ENCODE measurements at regions not wholly inside any gene's neighbourhood (a gene's known extent, or its start where the extent isn't known, plus 50 kb on each side); places are given as distances from the start of the nearest gene placed in this dataset.

DNA sequence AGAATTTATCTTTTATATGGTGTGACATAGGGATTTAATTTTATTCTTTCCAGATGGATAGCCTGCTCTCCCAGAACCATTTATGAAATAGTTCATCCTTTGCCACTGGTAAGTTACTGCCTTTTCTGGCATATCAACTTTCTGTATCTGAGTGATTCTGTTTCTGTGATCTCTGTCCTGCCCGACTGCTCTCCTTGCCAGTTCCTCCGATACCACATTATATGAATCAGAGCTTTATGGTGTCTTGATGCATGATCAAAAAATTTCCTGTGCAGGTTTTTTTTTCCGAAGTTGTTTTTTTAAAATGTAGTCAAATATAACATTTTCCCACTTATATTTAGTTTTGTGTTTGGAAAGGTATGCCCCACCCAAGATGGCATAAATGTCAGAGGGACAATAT lies 242.5 kb downstream of the CYP26B1 start:
- peaks cover 3% of the 10 kb centered on the region for H3K27me3 ChIP-seq (ENCODE audit: insufficient read depth, low read length)
- no peak for DNase-seq
- WGBS (ENCODE audit: extremely low coverage, insufficient coverage, insufficient read length) = no CpG with 5 or more reads among the region's 3 CpGs
- H3K4me3 ChIP-seq (ENCODE audit: low read depth, low read length) = no peak overlapping the region
- no peak overlapping the region for H2BK5ac ChIP-seq (ENCODE audit: low read depth, low read length, poor library complexity)
- no peak overlapping the region for H3K4ac ChIP-seq (ENCODE audit: low read depth, low read length)
- no peaks in the 10 kb centered on the region for H3K4me1 ChIP-seq (ENCODE audit: control insufficient read depth in 1 of 2, insufficient read depth in 2 of 2, low read length in 2 of 2)
- no peaks in the 10 kb centered on the region for H3K79me1 ChIP-seq (ENCODE audit: low read length)
- H3K23ac ChIP-seq (ENCODE audit: low read length) = no peak overlapping the region
- H3K14ac ChIP-seq (ENCODE audit: low read length) = no peak overlapping the region
- H2BK12ac ChIP-seq (ENCODE audit: low read length) = no peak overlapping the region
- no peak overlapping the region for H4K8ac ChIP-seq (ENCODE audit: low read depth, low read length)
- H3K9ac ChIP-seq (ENCODE audit: low read length) = no peak overlapping the region
- H3K4me2 ChIP-seq (ENCODE audit: low read length) = no peak overlapping the region
- no peaks in the 10 kb centered on the region for H3K36me3 ChIP-seq (ENCODE audit: control insufficient read depth in 1 of 2, insufficient read depth in 2 of 2, low read length in 2 of 2)
- no peak overlapping the region for H2AFZ ChIP-seq (ENCODE audit: insufficient read depth, low read length, poor library complexity)
- no peaks in the 10 kb centered on the region for H3K79me2 ChIP-seq (ENCODE audit: control insufficient read depth, insufficient read depth, low read length, poor library complexity)
- no peaks in the 10 kb centered on the region for H3K9me3 ChIP-seq (ENCODE audit: insufficient read depth, low read depth, low read length)
- H3K18ac ChIP-seq (ENCODE audit: low read length) = no peak overlapping the region
- H2AK5ac ChIP-seq (ENCODE audit: low read length) = no peak overlapping the region
- H2BK120ac ChIP-seq (ENCODE audit: insufficient read depth, low read length, poor library complexity) = no peak overlapping the region
- no peak overlapping the region for H4K12ac ChIP-seq (ENCODE audit: low read depth, low read length)
- no peak overlapping the region for H4K91ac ChIP-seq (ENCODE audit: low read depth, low read length)
- no peak overlapping the region for H3K27ac ChIP-seq (ENCODE audit: low read depth, low read length)

- H3K27ac ChIP-seq (ENCODE audit: low read depth, low read length) = no peak overlapping the region
- H4K8ac ChIP-seq (ENCODE audit: low read depth, low read length) = no peak overlapping the region
- no peak overlapping the region for H4K91ac ChIP-seq (ENCODE audit: low read depth, low read length)
- no peaks in the 10 kb centered on the region for H3K4me1 ChIP-seq (ENCODE audit: control insufficient read depth in 1 of 2, insufficient read depth in 2 of 2, low read length in 2 of 2)
- no peak overlapping the region for H3K4me3 ChIP-seq (ENCODE audit: low read depth, low read length)
- H3K4ac ChIP-seq (ENCODE audit: low read depth, low read length) = no peak overlapping the region
- no peak overlapping the region for H3K9ac ChIP-seq (ENCODE audit: low read length)
- no peak overlapping the region for H3K18ac ChIP-seq (ENCODE audit: low read length)
- H4K12ac ChIP-seq (ENCODE audit: low read depth, low read length) = no peak overlapping the region
- no CpG with 5 or more reads among the region's 1 CpG for WGBS (ENCODE audit: extremely low coverage, insufficient coverage, insufficient read length)
- H3K79me2 ChIP-seq (ENCODE audit: control insufficient read depth, insufficient read depth, low read length, poor library complexity) = no peaks in the 10 kb centered on the region
- H3K36me3 ChIP-seq (ENCODE audit: control insufficient read depth in 1 of 2, insufficient read depth in 2 of 2, low read length in 2 of 2) = no peaks in the 10 kb centered on the region
- no peak overlapping the region for H3K14ac ChIP-seq (ENCODE audit: low read length)
- no peaks in the 10 kb centered on the region for H3K79me1 ChIP-seq (ENCODE audit: low read length)
- DNase-seq = no peak
- H3K9me3 ChIP-seq (ENCODE audit: insufficient read depth, low read depth, low read length) = no peaks in the 10 kb centered on the region
- H2BK120ac ChIP-seq (ENCODE audit: insufficient read depth, low read length, poor library complexity) = no peak overlapping the region
- H2BK5ac ChIP-seq (ENCODE audit: low read depth, low read length, poor library complexity) = no peak overlapping the region
- no peak overlapping the region for H3K4me2 ChIP-seq (ENCODE audit: low read length)
- peaks cover 3% of the 10 kb centered on the region for H3K27me3 ChIP-seq (ENCODE audit: insufficient read depth, low read length)
- H3K23ac ChIP-seq (ENCODE audit: low read length) = no peak overlapping the region
- no peak overlapping the region for H2AK5ac ChIP-seq (ENCODE audit: low read length)
- no peak overlapping the region for H2AFZ ChIP-seq (ENCODE audit: insufficient read depth, low read length, poor library complexity)
- no peak overlapping the region for H2BK12ac ChIP-seq (ENCODE audit: low read length)
Observed at GRCh38 chr2:71903841-71904240, 243.8 kb downstream of the CYP26B1 start.

DNA sequence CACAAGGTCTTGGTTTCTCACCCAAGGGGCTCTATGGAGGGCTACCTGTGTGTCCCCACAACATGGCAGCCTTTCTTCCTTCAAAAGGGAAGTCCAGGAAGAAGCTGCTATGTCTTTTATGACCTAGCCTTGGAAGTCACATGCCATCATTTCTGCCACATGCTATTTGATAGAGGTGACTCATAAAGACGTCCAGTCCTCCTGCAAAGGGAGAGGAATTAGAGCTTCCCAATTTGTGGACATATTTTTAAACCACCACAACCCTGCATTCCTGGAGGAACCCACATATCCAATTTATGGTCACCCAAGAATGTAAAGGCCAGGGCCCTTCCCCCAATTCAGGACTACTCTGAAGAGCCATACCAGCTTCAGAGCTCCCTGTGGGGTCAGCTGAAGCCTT lies 246.2 kb downstream of the CYP26B1 start:
- no peak overlapping the region for H2AK5ac ChIP-seq (ENCODE audit: low read length)
- H4K91ac ChIP-seq (ENCODE audit: low read depth, low read length) = no peak overlapping the region
- no peak overlapping the region for H3K18ac ChIP-seq (ENCODE audit: low read length)
- H3K79me2 ChIP-seq (ENCODE audit: control insufficient read depth, insufficient read depth, low read length, poor library complexity) = no peaks in the 10 kb centered on the region
- no CpG with 5 or more reads among the region's 1 CpG for WGBS (ENCODE audit: extremely low coverage, insufficient coverage, insufficient read length)
- no peak overlapping the region for H2AFZ ChIP-seq (ENCODE audit: insufficient read depth, low read length, poor library complexity)
- no peaks in the 10 kb centered on the region for H3K9me3 ChIP-seq (ENCODE audit: insufficient read depth, low read depth, low read length)
- no peak overlapping the region for H3K4ac ChIP-seq (ENCODE audit: low read depth, low read length)
- no peaks in the 10 kb centered on the region for H3K79me1 ChIP-seq (ENCODE audit: low read length)
- no peak overlapping the region for H2BK12ac ChIP-seq (ENCODE audit: low read length)
- no peak overlapping the region for H2BK5ac ChIP-seq (ENCODE audit: low read depth, low read length, poor library complexity)
- no peak overlapping the region for H3K9ac ChIP-seq (ENCODE audit: low read length)
- DNase-seq = no peak
- no peak overlapping the region for H3K4me2 ChIP-seq (ENCODE audit: low read length)
- no peak overlapping the region for H4K8ac ChIP-seq (ENCODE audit: low read depth, low read length)
- H3K27ac ChIP-seq (ENCODE audit: low read depth, low read length) = no peak overlapping the region
- H3K4me1 ChIP-seq (ENCODE audit: control insufficient read depth in 1 of 2, insufficient read depth in 2 of 2, low read length in 2 of 2) = no peaks in the 10 kb centered on the region
- H3K36me3 ChIP-seq (ENCODE audit: control insufficient read depth in 1 of 2, insufficient read depth in 2 of 2, low read length in 2 of 2) = no peaks in the 10 kb centered on the region
- H3K14ac ChIP-seq (ENCODE audit: low read length) = no peak overlapping the region
- H3K27me3 ChIP-seq (ENCODE audit: insufficient read depth, low read length) = peaks cover 3% of the 10 kb centered on the region
- H3K4me3 ChIP-seq (ENCODE audit: low read depth, low read length) = no peak overlapping the region
- H4K12ac ChIP-seq (ENCODE audit: low read depth, low read length) = no peak overlapping the region
- H3K23ac ChIP-seq (ENCODE audit: low read length) = no peak overlapping the region
- H2BK120ac ChIP-seq (ENCODE audit: insufficient read depth, low read length, poor library complexity) = no peak overlapping the region

DNA sequence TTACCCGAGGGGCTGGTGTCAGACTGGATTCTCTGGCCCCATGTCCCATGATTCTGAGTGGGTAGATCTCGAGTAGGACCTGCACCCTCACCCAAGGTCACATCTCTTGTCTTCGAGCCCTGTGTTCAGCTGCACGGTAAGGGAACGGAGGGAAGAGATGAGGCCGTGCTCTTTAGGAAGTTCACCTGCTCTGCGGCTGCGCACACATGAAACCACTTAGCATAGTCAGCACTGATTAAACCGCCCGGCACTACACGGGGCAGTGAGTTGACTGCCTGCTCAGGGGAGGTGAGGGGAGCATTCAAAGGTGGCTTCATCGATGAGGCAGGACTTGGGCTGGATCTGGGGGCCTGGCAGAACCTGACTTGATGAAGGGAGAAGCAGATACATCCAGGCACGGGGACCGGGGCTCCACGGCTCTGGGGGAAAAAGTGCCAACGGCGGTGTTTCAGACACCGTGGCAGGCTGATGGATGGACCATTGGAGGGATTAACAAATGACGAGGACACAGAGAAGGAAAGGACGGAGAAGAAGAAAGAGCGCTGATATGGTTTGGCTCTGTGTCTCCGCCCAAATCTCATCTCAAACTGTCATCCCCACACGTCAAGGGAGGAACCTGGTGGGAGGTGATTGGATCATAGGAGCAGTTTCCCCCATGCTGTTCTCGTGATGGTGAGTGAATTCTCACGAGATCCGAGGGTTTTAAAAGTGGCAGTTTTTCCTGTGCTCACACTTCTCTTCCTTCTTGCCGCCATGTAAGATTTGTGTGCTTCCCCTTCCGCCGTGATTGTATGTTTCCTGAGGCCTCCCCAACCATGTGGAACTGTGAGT lies 248.6 kb downstream of the CYP26B1 start:
- H3K18ac ChIP-seq (ENCODE audit: low read length) = no peak overlapping the region
- H3K79me1 ChIP-seq (ENCODE audit: low read length) = no peaks in the 10 kb centered on the region
- DNase-seq = no peak
- no peak overlapping the region for H2BK120ac ChIP-seq (ENCODE audit: insufficient read depth, low read length, poor library complexity)
- no peaks in the 10 kb centered on the region for H3K79me2 ChIP-seq (ENCODE audit: control insufficient read depth, insufficient read depth, low read length, poor library complexity)
- no peaks in the 10 kb centered on the region for H3K9me3 ChIP-seq (ENCODE audit: insufficient read depth, low read depth, low read length)
- no peak overlapping the region for H4K8ac ChIP-seq (ENCODE audit: low read depth, low read length)
- H3K4me3 ChIP-seq (ENCODE audit: low read depth, low read length) = no peak overlapping the region
- no peak overlapping the region for H3K27ac ChIP-seq (ENCODE audit: low read depth, low read length)
- H3K27me3 ChIP-seq (ENCODE audit: insufficient read depth, low read length) = peaks cover 3% of the 10 kb centered on the region
- H3K4me1 ChIP-seq (ENCODE audit: control insufficient read depth in 1 of 2, insufficient read depth in 2 of 2, low read length in 2 of 2) = peaks cover 4 to 10% of the 10 kb centered on the region in 2 experiments
- H4K91ac ChIP-seq (ENCODE audit: low read depth, low read length) = no peak overlapping the region
- WGBS (ENCODE audit: extremely low coverage, insufficient coverage, insufficient read length) = no CpG with 5 or more reads among the region's 29 CpGs
- H3K36me3 ChIP-seq (ENCODE audit: control insufficient read depth in 1 of 2, insufficient read depth in 2 of 2, low read length in 2 of 2) = no peaks in the 10 kb centered on the region
- no peak overlapping the region for H3K14ac ChIP-seq (ENCODE audit: low read length)
- H2AFZ ChIP-seq (ENCODE audit: insufficient read depth, low read length, poor library complexity) = no peak overlapping the region
- no peak overlapping the region for H2AK5ac ChIP-seq (ENCODE audit: low read length)
- H3K23ac ChIP-seq (ENCODE audit: low read length) = no peak overlapping the region
- H3K4ac ChIP-seq (ENCODE audit: low read depth, low read length) = no peak overlapping the region
- no peak overlapping the region for H3K9ac ChIP-seq (ENCODE audit: low read length)
- H2BK5ac ChIP-seq (ENCODE audit: low read depth, low read length, poor library complexity) = no peak overlapping the region
- no peak overlapping the region for H3K4me2 ChIP-seq (ENCODE audit: low read length)
- no peak overlapping the region for H4K12ac ChIP-seq (ENCODE audit: low read depth, low read length)
- no peak overlapping the region for H2BK12ac ChIP-seq (ENCODE audit: low read length)
